HEK293 (cell line): ENCODE measurements at regions not wholly inside any gene's neighbourhood (a gene's known extent, or its start where the extent isn't known, plus 50 kb on each side); places are given as distances from the start of the nearest gene placed in this dataset.

Experiments
- CTCF ChIA-PET: fragments of 350-600 bp; formaldehyde crosslinking; extraction: SDS; loops from one replicate; lab custom pipeline; 2021; ENCODE audit warnings: antibody characterized with exemption; lab: Yijun Ruan, JAX
- POLR2A ChIA-PET: fragments of 300-600 bp; formaldehyde crosslinking; extraction: SDS; loops from one replicate; lab custom pipeline; 2020; ENCODE audit warnings: antibody characterized with exemption, inconsistent platforms; lab: Yijun Ruan, JAX
- H3K27ac ChIP-seq: fragments of 200-500 bp; sonication (Bioruptor generic); 2 replicates; pipeline ENCODE4 v1.5.1; 2014; ENCODE audit warnings: low read depth, low read length, control low read depth, inconsistent platforms; ENCODE audit errors: extremely low read depth
- H3K36me3 ChIP-seq, 2 experiments: fragments of 200-500 bp in 1 of 2; sonication (Bioruptor generic) in 1 of 2; 1 replicate in 1 of 2; 2 replicates in 1 of 2; pipeline ENCODE4 v1.5.1; 2014 to 2017; ENCODE audit warnings: inconsistent platforms in 2 of 2, low read length in 2 of 2; ENCODE audit not compliant: control insufficient read depth in 2 of 2, insufficient read depth in 1 of 2
- H3K4me1 ChIP-seq: fragments of 200-500 bp; sonication (Bioruptor generic); 2 replicates; pipeline ENCODE4 v1.5.1; 2014; ENCODE audit warnings: mild to moderate bottlenecking, low read length, inconsistent platforms; ENCODE audit not compliant: control insufficient read depth, insufficient read depth
- H3K4me3 ChIP-seq: 2 replicates; pipeline ENCODE4 v1.5.1; 2011; ENCODE audit warnings: low read depth, mild to moderate bottlenecking, control low read depth, low read length, moderate library complexity
- H3K9me3 ChIP-seq: fragments of 200-500 bp; sonication (Bioruptor generic); 2 replicates; pipeline ENCODE4 v1.5.1; 2014; ENCODE audit warnings: low read depth, low read length, inconsistent platforms; ENCODE audit not compliant: control insufficient read depth, insufficient read depth
- AEBP2 ChIP-seq: fragments of 450-650 bp; formaldehyde crosslinking; IDR thresholded peaks from 2 replicates; pipeline ENCODE4 v1.5.1; 2016; ENCODE audit warnings: missing biosample characterization, missing genetic modification characterization, borderline replicate concordance
- ATF2 ChIP-seq: fragments of 450-650 bp; formaldehyde crosslinking; IDR thresholded peaks from 2 replicates; pipeline ENCODE4 v1.5.1; 2016; ENCODE audit warnings: missing biosample characterization, missing genetic modification characterization, low read depth
- GLI4 ChIP-seq: fragments of 450-650 bp; formaldehyde crosslinking; IDR thresholded peaks from 2 replicates; pipeline ENCODE4 v1.5.1; 2016; ENCODE audit warnings: missing biosample characterization, missing genetic modification characterization
- KLF9 ChIP-seq: fragments of 450-650 bp; formaldehyde crosslinking; IDR thresholded peaks from 2 replicates; pipeline ENCODE4 v1.5.1; 2016; ENCODE audit warnings: missing biosample characterization, missing genetic modification characterization, low read depth
- ZBTB7A ChIP-seq: fragments of 450-650 bp; formaldehyde crosslinking; IDR thresholded peaks from 2 replicates; pipeline ENCODE4 v1.5.1; 2016; ENCODE audit warnings: low read depth, missing biosample characterization, missing genetic modification characterization
- ZNF114 ChIP-seq: fragments of 450-650 bp; formaldehyde crosslinking; IDR thresholded peaks from 2 replicates; pipeline ENCODE4 v1.5.0; 2017; ENCODE audit warnings: missing biosample characterization, missing genetic modification characterization
- ZNF133 ChIP-seq: fragments of 450-650 bp; formaldehyde crosslinking; IDR thresholded peaks from 2 replicates; pipeline ENCODE4 v1.5.1; 2016; ENCODE audit warnings: missing biosample characterization, missing genetic modification characterization
- ZNF157 ChIP-seq: fragments of 450-650 bp; formaldehyde crosslinking; IDR thresholded peaks from 2 replicates; pipeline ENCODE4 v1.5.1; 2016; ENCODE audit warnings: missing biosample characterization, missing genetic modification characterization
- ZNF221 ChIP-seq: fragments of 450-650 bp; formaldehyde crosslinking; IDR thresholded peaks from 2 replicates; pipeline ENCODE4 v1.5.1; 2017; ENCODE audit warnings: missing biosample characterization, missing genetic modification characterization, borderline replicate concordance
- ZNF280D ChIP-seq: fragments of 450-650 bp; formaldehyde crosslinking; IDR thresholded peaks from 2 replicates; pipeline ENCODE4 v1.5.1; 2016; ENCODE audit warnings: missing biosample characterization, missing genetic modification characterization
- ZNF341 ChIP-seq: fragments of 450-650 bp; formaldehyde crosslinking; IDR thresholded peaks from 2 replicates; pipeline ENCODE4; 2016; ENCODE audit warnings: low read depth, missing biosample characterization, missing genetic modification characterization
- ZNF416 ChIP-seq: fragments of 450-650 bp; formaldehyde crosslinking; IDR thresholded peaks from 2 replicates; pipeline ENCODE4 v1.5.1; 2016; ENCODE audit warnings: missing biosample characterization, missing genetic modification characterization
- ZNF558 ChIP-seq: fragments of 450-650 bp; formaldehyde crosslinking; IDR thresholded peaks from 2 replicates; pipeline ENCODE4 v1.5.1; 2016; ENCODE audit warnings: missing biosample characterization, missing genetic modification characterization
- ZNF596 ChIP-seq: fragments of 450-650 bp; IDR thresholded peaks from 2 replicates; pipeline ENCODE4 v1.5.0; 2018; ENCODE audit warnings: missing biosample characterization, mild to moderate bottlenecking, missing genetic modification characterization, moderate library complexity
- ZNF76 ChIP-seq: fragments of 450-650 bp; formaldehyde crosslinking; IDR thresholded peaks from 2 replicates; pipeline ENCODE4; 2016; ENCODE audit warnings: low read depth, missing biosample characterization, missing genetic modification characterization, borderline replicate concordance
- ZNF791 ChIP-seq: fragments of 450-650 bp; formaldehyde crosslinking; IDR thresholded peaks from 2 replicates; pipeline ENCODE4 v1.5.1; 2016; ENCODE audit warnings: missing biosample characterization, missing genetic modification characterization
- ZSCAN16 ChIP-seq: fragments of 450-650 bp; formaldehyde crosslinking; IDR thresholded peaks from 2 replicates; pipeline ENCODE4 v1.5.1; 2016; ENCODE audit warnings: missing biosample characterization, missing genetic modification characterization

GRCh38 chr20:50343125-50343489 is 152.5 kb downstream of the CEBPB start:
- Histone ChIP-seq H3K9me3 (no peaks in the 10 kb centered on the region), H3K4me3 (no peak overlapping the region), H3K4me1 (no peaks in the 10 kb centered on the region), H3K27ac (no peak overlapping the region), H3K36me3 (no peaks in the 10 kb centered on the region)
- ChIA-PET CTCF (no interaction called here), POLR2A (no interaction called here)
- TF ChIP-seq ZNF114 (tag by site-specific recombination) (no peak), ZNF341 (tag by site-specific recombination) (no peak), ZNF416 (tag by site-specific recombination) (no peak), GLI4 (tag by site-specific recombination) (no peak), ZNF280D (tag by site-specific recombination) (no peak), ZNF558 (no peak), ZNF791 (tag by site-specific recombination) (no peak), ZNF157 (tag by site-specific recombination) (no peak), ZNF596 (tag by site-specific recombination) (no peak)

- Histone ChIP-seq H3K9me3 (no peaks in the 10 kb centered on the region), H3K36me3 (no peaks in the 10 kb centered on the region), H3K4me1 (no peaks in the 10 kb centered on the region), H3K4me3 (no peak overlapping the region), H3K27ac (no peak overlapping the region)
- ChIA-PET POLR2A (no interaction called here), CTCF (no interaction called here)
- TF ChIP-seq ATF2 (tag by site-specific recombination) (no peak), ZSCAN16 (tag by site-specific recombination) (no peak), ZBTB7A (tag by site-specific recombination) (no peak), ZNF133 (no peak), ZNF76 (tag by site-specific recombination) (no peak), ZNF221 (tag by site-specific recombination) (no peak), KLF9 (no peak), AEBP2 (tag by site-specific recombination) (no peak)
These were observed 153.0 kb downstream of the CEBPB start for GRCh38 chr20:50343490-50344179.
